GM18861 (cell line): ENCODE measurements at regions not wholly inside any gene's neighbourhood (a gene's known extent, or its start where the extent isn't known, plus 50 kb on each side); places are given as distances from the start of the nearest gene placed in this dataset.
A peak's percentile ranks its signal among the peaks of the same experiment; 100 is the strongest.

Experiments
- ATAC-seq: cut with Tn5 transposase; IDR thresholded peaks from one replicate; pipeline ENCODE4 v1.9.1; 2021; ENCODE audit not compliant: unreplicated experiment

- ATAC-seq, result no peak
These were observed 311.1 kb downstream of the ZPLD1 start for GRCh38 chr3:102745881-102746280.

GRCh38 chr3:102747611-102748010, 312.8 kb downstream of the ZPLD1 start:
- ATAC-seq, result no peak

- no peak for ATAC-seq
These were observed 313.8 kb downstream of the ZPLD1 start for GRCh38 chr3:102748646-102749045.

- ATAC-seq, result no peak
These were observed 315.5 kb downstream of the ZPLD1 start for GRCh38 chr3:102750322-102750721.

- no peak for ATAC-seq
These were observed 319.1 kb downstream of the ZPLD1 start for GRCh38 chr3:102753901-102754300.

- ATAC-seq, result no peak
These were observed 321.9 kb downstream of the ZPLD1 start for GRCh38 chr3:102756706-102757105.

GRCh38 chr3:102757950-102758349, 323.1 kb downstream of the ZPLD1 start:
- ATAC-seq, result no peak

GRCh38 chr3:102761766-102762165, 327.0 kb downstream of the ZPLD1 start:
- no peak for ATAC-seq

- ATAC-seq, result no peak
These were observed 356.0 kb downstream of the ZPLD1 start for GRCh38 chr3:102790747-102791325.

GRCh38 chr3:102791641-102792589, 357.1 kb downstream of the ZPLD1 start:
- ATAC-seq, result no peak

GRCh38 chr3:102796804-102797203, 362.0 kb downstream of the ZPLD1 start:
- ATAC-seq, result no peak

- ATAC-seq, result no peak
These were observed 368.1 kb downstream of the ZPLD1 start for GRCh38 chr3:102802819-102803420.

- ATAC-seq, result no peak
These were observed 376.1 kb downstream of the ZPLD1 start for GRCh38 chr3:102810937-102811336.

- ATAC-seq, result no peak
These were observed 391.8 kb downstream of the ZPLD1 start for GRCh38 chr3:102826636-102827035.

- no peak for ATAC-seq
These were observed 392.6 kb downstream of the ZPLD1 start for GRCh38 chr3:102827386-102827785.

GRCh38 chr3:102830415-102830814, 395.6 kb downstream of the ZPLD1 start:
- no peak for ATAC-seq

- no peak for ATAC-seq
These were observed 407.1 kb downstream of the ZPLD1 start for GRCh38 chr3:102841866-102842265.

- peak; percentile 74 for ATAC-seq
These were observed 432.0 kb downstream of the ZPLD1 start for GRCh38 chr3:102866845-102867244.

- no peak for ATAC-seq
These were observed 448.7 kb downstream of the ZPLD1 start for GRCh38 chr3:102883515-102883914.

- no peak for ATAC-seq
These were observed 450.5 kb downstream of the ZPLD1 start for GRCh38 chr3:102885289-102885688.

GRCh38 chr3:102887431-102887830, 452.6 kb downstream of the ZPLD1 start:
- ATAC-seq, result no peak
